OCI-LY3 (cell line): ENCODE measurements at regions not wholly inside any gene's neighbourhood (a gene's known extent, or its start where the extent isn't known, plus 50 kb on each side); places are given as distances from the start of the nearest gene placed in this dataset.

ENCODE experiments used
- H2AFZ ChIP-seq: fragments of 200-600, 300-600 bp; shearing (Covaris generic); 2 replicates; pipeline ENCODE4 v1.6.0; 2014; ENCODE audit warnings: antibody characterized with exemption, low read depth, low read length
- H3K27ac ChIP-seq: fragments of 200-600, 300-600 bp; sonication (generic); 2 replicates; pipeline ENCODE4 v1.5.1; 2014; ENCODE audit warnings: mild to moderate bottlenecking, low read length, moderate library complexity, mixed read lengths
- H3K27me3 ChIP-seq: fragments of 200-600, 300-600 bp; sonication (generic); 2 replicates; pipeline ENCODE4 v1.6.1; 2014; ENCODE audit warnings: low read depth, low read length, mixed read lengths
- H3K36me3 ChIP-seq: fragments of 200-600, 300-600 bp; sonication (generic); replicated peaks from 2 replicates; pipeline ENCODE3; 2014; ENCODE audit warnings: low read depth, low read length, mixed read lengths
- H3K4me1 ChIP-seq: fragments of 300-600, 200-600 bp; sonication (generic); 2 replicates; pipeline ENCODE4 v1.6.1; 2014; ENCODE audit warnings: low read length, mixed read lengths
- H3K4me2 ChIP-seq: fragments of 200-600, 300-600 bp; sonication (generic); 2 replicates; pipeline ENCODE4 v1.6.1; 2014; ENCODE audit warnings: low read length, mixed read lengths
- H3K4me3 ChIP-seq: fragments of 300-600, 200-600 bp; sonication (generic); 2 replicates; pipeline ENCODE4 v1.5.1; 2014; ENCODE audit warnings: antibody characterized with exemption, mild to moderate bottlenecking, low read length, moderate library complexity
- H3K79me2 ChIP-seq: fragments of 300-600, 200-600 bp; shearing (Covaris generic); 2 replicates; pipeline ENCODE4 v1.6.1; 2014; ENCODE audit warnings: mild to moderate bottlenecking, low read length, mixed read lengths
- H3K9ac ChIP-seq: fragments of 300-600, 200-600 bp; shearing (Covaris generic); 2 replicates; pipeline ENCODE4 v1.6.0; 2014; ENCODE audit warnings: mild to moderate bottlenecking, low read length, moderate library complexity
- H3K9me3 ChIP-seq: fragments of 200-600, 300-600 bp; shearing (Covaris generic); 2 replicates; pipeline ENCODE4 v1.6.1; 2014; ENCODE audit warnings: low read length, mixed read lengths; ENCODE audit not compliant: insufficient read depth
- H4K20me1 ChIP-seq: fragments of 200-600, 300-600 bp; sonication (generic); 2 replicates; pipeline ENCODE4 v1.6.1; 2016; ENCODE audit warnings: low read length, mixed read lengths; ENCODE audit not compliant: insufficient read depth
- EZH2phosphoT487 ChIP-seq: fragments of 200-600 bp; shearing (Covaris generic); IDR thresholded peaks from 2 replicates; pipeline ENCODE4 v1.6.1; 2018; ENCODE audit warnings: antibody characterized with exemption, mixed run types, low read depth
- TF ChIP-seq, protein P1 (sequence below): fragments of 200-600, 300-600 bp; sonication (generic); IDR thresholded peaks from 2 replicates; pipeline ENCODE4 v1.5.1; 2014; ENCODE audit warnings: antibody characterized with exemption, low read length, low read depth

GRCh38 chrX:15918003-15918402 is 63.4 kb upstream of the AP1S2 start:
- no peak for TF ChIP-seq EZH2phosphoT487
- TF ChIP-seq, protein P1, sequence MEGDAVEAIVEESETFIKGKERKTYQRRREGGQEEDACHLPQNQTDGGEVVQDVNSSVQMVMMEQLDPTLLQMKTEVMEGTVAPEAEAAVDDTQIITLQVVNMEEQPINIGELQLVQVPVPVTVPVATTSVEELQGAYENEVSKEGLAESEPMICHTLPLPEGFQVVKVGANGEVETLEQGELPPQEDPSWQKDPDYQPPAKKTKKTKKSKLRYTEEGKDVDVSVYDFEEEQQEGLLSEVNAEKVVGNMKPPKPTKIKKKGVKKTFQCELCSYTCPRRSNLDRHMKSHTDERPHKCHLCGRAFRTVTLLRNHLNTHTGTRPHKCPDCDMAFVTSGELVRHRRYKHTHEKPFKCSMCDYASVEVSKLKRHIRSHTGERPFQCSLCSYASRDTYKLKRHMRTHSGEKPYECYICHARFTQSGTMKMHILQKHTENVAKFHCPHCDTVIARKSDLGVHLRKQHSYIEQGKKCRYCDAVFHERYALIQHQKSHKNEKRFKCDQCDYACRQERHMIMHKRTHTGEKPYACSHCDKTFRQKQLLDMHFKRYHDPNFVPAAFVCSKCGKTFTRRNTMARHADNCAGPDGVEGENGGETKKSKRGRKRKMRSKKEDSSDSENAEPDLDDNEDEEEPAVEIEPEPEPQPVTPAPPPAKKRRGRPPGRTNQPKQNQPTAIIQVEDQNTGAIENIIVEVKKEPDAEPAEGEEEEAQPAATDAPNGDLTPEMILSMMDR = no peak
- Histone ChIP-seq H2AFZ (no peak overlapping the region), H3K4me1 (peaks cover 5% of the 10 kb centered on the region; the same call in 1 of the 2 replicates), H3K4me2 (no peak overlapping the region), H3K27ac (no peak overlapping the region), H3K36me3 (no peaks in the 10 kb centered on the region), H3K9ac (no peak overlapping the region), H3K4me3 (no peak overlapping the region), H3K9me3 (no peaks in the 10 kb centered on the region), H4K20me1 (no peaks in the 10 kb centered on the region), H3K79me2 (no peaks in the 10 kb centered on the region), H3K27me3 (no peaks in the 10 kb centered on the region; the same call in 1 of the 2 replicates)

DNA sequence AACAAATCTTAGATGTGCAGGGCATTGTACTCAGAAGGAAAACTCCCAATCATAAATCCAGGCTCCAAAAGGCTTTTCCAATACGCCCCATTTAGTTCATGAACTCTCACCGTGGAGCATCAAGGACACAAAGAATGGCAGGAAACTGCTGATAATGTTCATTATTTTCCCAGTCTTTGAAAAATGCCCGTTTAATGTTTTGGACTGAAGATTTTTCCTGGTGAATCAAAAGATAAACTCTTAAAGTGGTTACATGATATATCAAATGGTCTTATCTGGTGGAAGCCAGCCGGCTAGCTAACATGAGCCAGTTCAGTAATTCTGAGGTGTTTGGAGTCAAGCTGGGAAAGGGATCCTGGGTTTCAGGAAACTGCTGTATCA is 62.1 kb upstream of the AP1S2 start:
- Histone ChIP-seq H2AFZ (no peak overlapping the region), H3K4me1 (peaks cover 9% of the 10 kb centered on the region), H3K36me3 (no peaks in the 10 kb centered on the region), H3K27ac (no peak overlapping the region), H3K9ac (no peak overlapping the region), H3K27me3 (no peaks in the 10 kb centered on the region; the same call in 1 of the 2 replicates), H3K4me3 (no peak overlapping the region), H4K20me1 (no peaks in the 10 kb centered on the region), H3K79me2 (no peaks in the 10 kb centered on the region), H3K4me2 (no peak overlapping the region), H3K9me3 (no peaks in the 10 kb centered on the region)
- TF ChIP-seq, protein P1 = no peak
- no peak for TF ChIP-seq EZH2phosphoT487

DNA sequence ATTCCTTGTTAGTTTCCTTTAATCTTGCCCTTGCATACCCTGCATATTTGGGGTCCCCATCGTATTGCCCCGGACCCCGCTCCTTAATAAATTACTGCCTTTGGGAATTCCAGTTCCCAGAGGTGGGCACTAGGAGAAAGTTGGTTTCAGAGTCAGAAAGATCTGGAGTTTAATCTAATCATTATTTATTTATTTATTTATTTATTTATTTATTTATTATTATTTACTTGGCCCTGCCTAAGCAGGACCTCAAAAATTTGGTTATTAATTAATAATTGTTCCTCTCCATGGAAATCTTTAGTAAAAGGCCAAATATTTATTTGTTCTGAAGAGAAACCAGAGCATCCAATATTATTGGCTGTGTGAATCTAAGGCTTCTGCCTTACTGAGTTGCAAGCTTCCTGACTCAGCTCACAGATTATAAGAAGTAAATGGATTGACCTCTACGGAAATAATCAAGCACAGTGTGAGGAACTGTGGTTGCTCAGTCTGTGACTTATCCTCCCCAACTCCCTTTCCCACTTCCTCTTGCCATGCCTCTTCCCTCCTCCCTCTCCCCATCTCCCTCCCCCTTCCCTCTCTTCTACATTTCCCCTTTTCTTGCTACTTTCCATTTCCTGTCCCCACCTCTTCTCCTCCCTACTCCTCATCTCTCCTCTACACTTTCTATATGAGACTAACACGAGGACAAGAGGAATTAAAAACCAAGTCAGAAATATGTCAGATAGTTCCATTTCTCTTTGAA is 61.5 kb upstream of the AP1S2 start:
- Histone ChIP-seq H3K9ac (no peak overlapping the region), H3K4me3 (no peak overlapping the region), H4K20me1 (no peaks in the 10 kb centered on the region), H3K36me3 (no peaks in the 10 kb centered on the region), H2AFZ (no peak overlapping the region), H3K9me3 (no peaks in the 10 kb centered on the region), H3K4me2 (no peak overlapping the region), H3K79me2 (no peaks in the 10 kb centered on the region), H3K27me3 (no peaks in the 10 kb centered on the region; the same call in 1 of the 2 replicates), H3K4me1 (peaks cover 13% of the 10 kb centered on the region), H3K27ac (no peak overlapping the region)
- TF ChIP-seq, protein P1 = no peak
- no peak for TF ChIP-seq EZH2phosphoT487

- Histone ChIP-seq H3K4me3 (no peak overlapping the region), H3K4me1 (peaks cover 13% of the 10 kb centered on the region), H3K27me3 (no peaks in the 10 kb centered on the region; the same call in 1 of the 2 replicates), H3K9me3 (no peaks in the 10 kb centered on the region), H2AFZ (no peak overlapping the region), H4K20me1 (no peaks in the 10 kb centered on the region), H3K9ac (no peak overlapping the region), H3K4me2 (no peak overlapping the region), H3K36me3 (no peaks in the 10 kb centered on the region), H3K79me2 (no peaks in the 10 kb centered on the region), H3K27ac (no peak overlapping the region)
- TF ChIP-seq, protein P1 = no peak
- no peak for TF ChIP-seq EZH2phosphoT487
These were observed 59.9 kb upstream of the AP1S2 start for GRCh38 chrX:15914486-15914885.
